ENCODE measurements at regions not wholly inside any gene's neighbourhood (a gene's known extent, or its start where the extent isn't known, plus 50 kb on each side); places are given as distances from the start of the nearest gene placed in this dataset.
"Not testable (repeated sequence)": the region's sequence is repeated elsewhere in the genome, so short reads cannot be mapped to it uniquely, and the experiment has no call there.

DNA sequence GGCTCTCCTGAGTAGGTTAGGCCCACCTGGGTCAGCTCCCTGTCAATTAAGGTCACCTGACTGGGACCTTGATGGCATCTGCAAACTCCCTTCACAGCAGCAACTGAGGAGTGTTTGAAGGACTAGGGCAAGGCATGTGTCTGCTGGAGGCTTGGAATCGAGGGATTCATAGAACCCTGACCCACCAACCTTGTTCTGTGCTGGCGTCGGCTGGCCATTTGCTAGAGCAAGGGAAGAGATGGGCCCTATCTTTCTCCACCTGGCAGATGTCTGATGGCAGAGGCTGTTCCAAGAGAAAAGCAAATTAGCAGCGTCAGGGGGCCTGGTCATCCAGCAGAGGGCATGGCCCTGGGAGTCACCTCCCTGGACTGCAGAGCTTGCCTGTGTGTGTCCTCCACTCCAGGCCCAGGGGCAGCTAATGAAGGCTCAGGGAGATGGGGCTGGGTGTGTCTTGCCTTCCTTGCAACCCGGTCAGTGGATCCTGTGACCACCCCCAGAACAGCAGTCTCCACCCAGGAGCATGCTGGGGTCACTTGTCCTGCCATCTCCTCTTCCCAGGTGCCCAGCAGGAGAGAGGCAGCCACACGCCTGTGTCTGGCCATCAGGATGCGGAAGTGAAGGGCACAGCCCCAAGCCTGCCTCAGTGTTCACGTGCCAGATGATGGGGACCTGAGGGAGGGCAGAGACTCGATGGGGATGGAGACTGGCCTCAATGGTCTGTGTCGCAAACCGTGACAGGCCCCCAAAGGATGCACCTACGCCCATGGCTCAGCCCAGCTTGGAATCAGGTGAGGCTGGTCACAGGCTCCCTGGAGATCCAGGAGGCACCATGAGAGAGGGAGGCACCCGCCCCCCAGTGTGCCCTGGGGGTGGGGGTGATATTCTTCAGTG lies 53.9 kb downstream of the BARX1 start:
- no peak for DNase-seq

DNA sequence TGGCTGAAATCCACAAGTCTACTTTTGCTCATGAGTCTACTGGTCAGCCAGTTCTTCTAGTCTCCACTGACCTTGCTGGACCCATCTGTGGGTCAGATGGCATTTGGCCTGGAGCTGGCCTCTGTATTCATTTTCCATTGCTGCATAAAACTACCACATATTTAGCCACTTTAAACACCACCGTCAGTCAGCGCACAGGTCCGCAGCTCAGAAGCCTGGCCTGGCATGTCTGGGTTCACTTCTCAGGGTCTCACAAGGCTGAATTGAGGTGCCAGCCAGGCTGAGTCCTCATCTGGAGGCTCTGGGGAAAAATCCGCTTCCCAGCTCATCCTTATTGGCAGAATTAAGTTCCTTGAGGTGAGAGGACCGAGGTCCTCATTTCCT lies 54.7 kb downstream of the BARX1 start:
- no peak for DNase-seq

DNA sequence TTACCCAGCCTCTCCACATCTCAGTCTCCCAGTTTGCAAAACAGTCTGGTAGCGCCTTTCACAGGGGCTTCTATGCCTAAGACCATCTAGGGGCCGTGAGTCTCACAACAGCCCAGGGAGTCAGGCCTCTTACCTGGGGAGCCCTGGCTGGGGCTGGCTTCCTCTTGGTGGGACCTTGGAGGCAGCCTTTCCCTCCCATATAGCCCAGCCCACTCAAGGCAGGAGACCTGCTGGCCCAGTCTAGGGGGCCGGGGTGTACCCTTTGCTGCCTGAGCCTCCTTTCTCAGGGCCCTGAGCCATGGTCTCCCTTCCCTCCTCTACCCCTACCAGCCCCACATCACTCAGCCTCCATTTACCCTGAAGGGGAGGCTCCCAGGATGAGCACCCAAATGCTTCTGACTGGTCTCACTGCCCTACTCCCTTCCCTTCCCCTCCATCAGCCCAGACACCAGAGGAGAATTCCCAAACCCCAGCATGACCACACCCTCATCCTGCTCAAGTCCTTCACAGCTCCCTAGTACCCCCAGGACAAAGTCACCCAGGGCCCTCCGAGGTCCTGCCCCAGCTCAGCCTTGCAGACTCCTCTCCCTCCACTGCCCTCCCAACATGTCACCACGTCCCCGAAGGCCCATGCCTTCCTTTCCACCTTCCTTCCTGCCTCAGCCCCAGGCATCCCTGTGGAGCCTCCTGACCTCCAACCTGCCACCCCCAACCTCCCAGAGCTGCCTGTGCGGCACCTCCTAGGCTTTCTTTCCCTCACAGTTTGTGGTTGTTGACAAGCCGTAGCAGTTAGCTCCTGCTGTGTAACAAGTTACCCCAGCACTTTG lies 55.3 kb downstream of the BARX1 start:
- DNase-seq = no peak

DNA sequence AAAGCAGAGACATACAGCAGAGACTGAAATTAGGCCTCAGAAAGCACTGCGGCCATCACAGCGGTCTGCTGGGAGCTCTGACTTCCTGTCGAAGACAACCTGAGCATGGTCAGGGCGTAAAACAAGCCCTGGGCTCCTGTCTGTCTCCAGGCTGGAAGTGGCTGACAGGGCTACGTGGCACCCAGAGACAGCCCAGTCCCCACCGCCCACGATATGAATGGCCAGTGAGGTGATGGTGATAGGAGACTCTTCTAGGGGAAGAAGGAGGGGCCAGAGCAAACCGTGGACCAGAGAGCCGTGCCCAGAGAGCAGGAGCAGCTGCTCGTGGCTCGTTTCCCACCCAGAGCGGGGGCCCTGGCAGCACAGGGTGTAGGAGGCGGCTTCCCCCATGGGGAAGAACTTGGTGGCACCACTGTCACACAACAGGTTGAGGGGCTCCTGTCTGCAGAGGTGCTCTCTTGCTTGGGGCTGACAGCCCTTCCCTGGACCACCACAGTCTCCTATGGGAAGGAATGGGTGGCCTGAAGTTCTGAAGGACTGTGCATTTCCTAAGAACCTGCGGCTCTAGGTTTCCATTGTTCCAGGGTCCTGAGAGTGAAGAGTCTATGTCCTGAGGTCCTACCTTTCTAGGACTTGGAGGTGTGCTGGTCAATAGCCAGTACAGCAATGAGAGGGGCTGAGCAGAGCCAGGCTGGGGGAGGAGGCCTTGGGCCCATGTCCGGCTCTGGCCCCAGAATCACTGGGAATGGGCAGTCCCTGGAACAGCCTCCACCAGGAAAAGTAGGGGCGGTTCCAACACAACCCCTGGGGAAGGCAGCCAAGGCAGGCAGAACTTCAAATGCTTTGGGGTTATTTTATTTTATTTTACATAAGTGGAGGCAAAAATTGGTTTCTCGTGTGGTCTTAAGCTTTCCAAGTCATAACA lies 56.4 kb downstream of the BARX1 start:
- no peak for DNase-seq

DNA sequence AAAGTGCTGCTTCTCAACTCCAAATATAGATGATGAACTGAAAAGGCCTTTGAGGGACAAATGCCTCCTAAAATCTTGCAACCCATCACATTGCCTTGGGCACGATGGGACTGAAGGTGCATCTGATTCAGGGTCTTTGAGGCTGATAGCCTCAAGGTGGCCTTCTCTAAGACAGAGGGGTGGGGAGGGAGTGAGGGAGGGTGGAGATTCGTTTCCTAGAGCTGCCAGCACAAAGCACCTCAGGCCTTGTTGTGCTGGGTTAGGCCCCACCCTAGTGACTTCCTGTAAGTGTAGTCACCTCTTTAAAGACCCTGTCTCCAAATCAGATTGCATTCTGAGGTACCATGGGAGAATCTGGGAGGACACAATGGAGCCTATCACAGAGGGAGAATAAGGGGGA lies 57.1 kb downstream of the BARX1 start:
- DNase-seq = no peak

DNA sequence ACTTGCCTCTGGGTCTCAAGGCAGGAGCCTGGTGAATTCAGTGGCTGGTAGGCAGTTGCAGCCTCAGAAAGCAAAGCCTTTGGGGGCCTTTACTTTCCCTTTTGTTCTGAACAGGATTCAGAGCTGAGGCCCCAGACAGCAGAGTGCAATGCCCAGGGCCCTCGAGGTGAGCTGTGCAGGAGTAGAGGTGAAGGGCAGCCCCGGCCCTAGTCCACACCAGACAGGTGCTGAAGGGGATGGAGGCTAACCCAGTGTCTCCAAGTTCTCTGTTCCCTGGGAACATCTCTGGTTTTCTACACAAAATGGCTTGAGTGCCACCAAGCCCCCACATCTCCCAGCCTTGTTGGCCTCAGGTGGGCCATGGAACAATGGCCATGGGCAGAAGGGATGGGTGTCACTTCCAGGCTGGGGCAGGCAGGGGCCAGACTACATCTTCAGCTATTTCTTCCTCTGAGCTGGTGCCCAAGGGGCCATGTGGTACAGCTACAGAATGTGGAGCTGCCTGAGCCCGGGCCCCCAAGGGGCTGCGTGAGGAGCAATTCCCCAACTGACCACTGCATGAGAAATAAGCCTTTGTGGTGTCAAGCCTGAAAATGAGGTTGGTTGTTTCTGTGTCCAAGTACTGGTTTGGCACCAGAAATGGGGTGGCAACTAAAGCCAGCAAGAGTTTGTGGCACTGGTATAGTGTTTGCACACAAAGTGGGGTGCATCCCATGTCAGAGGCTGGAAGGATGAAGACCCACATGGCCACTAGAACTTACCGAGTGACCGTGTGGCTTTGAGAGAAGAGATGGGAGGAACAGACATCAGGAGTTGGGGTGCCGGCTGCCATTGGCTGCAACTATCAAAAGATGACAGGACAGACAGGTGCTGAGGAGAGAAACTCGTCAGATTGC lies 57.8 kb downstream of the BARX1 start:
- no peak for DNase-seq

DNA sequence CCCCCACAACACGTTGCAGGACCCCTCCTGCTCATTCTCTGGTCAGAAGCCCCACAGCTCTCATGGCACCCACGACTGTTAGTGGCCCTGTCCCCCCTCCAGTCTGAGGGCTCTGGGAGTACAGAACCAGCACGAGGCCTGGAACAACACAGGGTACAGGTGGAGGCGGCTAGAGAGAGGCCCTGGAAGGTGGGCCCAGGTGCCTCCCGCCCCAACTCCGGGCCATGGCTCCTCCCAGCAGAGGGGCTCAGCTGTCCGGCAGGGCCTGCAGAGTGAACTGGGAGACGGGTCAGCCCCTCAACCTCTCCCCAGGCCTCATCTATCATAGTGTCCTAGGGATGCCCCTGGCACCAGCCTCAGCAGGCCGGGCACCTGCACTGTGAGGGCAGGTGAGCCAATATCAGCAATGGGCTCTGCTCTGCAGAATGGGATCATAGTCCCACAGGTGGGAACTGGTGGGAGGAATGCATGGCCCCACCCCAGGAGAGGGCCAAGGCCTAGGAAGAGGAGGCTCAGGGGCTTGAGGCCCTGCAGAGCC lies 58.6 kb downstream of the BARX1 start:
- DNase-seq = no peak

DNA sequence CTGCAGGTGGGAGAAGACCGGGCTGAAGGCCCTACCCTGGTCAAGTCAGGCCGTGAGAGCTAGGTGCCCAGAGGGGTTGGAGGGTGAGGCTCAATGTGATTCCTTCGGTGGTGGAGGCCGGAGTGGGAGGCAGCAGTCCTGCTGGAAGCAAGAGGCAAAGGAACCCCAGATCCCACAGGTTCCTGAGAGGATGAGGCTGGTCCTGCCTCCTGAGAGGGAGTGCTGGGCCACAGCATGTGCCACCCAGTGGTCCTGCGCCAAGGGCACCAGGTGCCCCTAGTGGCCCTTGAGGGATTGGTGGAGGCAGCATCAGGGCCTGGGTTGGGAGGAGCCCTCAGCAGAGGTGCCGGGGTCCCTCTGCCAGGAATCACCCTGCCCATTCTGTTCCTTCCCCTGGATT lies 59.1 kb downstream of the BARX1 start:
- DNase-seq = no peak

DNA sequence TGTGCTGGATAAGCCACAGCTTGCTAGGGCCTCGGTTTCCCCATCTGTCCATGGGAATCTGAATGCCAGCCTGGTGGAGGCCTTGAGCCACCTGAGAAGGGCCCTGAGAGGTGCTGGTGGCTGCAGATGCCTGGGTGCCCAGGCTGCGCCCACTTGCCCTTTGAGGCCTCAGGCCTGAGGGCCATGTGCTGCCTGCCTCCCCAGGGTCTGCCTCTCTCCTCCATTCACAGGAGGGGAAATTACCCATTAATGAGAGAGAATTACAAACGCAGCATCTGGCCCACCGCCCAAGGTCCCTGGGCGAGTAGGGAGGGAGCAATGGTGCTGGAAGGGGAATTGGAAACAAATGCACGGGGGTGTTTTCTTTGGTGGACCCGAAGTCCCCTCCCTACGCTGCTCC lies 59.6 kb downstream of the BARX1 start:
- DNase-seq = no peak

DNA sequence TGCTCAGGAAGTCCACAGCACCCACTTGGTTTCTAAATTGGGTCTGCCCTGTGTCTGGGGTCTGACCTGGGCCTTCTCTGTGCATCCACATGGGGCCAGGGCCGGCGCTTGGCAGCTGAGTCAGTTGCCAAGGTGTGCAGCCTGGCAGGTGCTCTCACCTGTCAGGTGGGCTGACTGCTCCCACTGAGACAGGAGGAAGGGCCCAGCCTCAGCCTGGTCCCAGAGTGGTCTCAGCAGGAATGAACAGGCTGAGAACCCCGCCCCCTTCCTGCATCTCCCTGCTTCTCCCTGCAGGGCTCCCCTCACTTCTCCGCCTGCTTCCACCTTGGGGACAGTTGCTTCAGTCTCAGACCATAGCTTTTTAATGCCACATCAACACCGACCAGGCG lies 60.5 kb downstream of the BARX1 start:
- no peak for DNase-seq

DNA sequence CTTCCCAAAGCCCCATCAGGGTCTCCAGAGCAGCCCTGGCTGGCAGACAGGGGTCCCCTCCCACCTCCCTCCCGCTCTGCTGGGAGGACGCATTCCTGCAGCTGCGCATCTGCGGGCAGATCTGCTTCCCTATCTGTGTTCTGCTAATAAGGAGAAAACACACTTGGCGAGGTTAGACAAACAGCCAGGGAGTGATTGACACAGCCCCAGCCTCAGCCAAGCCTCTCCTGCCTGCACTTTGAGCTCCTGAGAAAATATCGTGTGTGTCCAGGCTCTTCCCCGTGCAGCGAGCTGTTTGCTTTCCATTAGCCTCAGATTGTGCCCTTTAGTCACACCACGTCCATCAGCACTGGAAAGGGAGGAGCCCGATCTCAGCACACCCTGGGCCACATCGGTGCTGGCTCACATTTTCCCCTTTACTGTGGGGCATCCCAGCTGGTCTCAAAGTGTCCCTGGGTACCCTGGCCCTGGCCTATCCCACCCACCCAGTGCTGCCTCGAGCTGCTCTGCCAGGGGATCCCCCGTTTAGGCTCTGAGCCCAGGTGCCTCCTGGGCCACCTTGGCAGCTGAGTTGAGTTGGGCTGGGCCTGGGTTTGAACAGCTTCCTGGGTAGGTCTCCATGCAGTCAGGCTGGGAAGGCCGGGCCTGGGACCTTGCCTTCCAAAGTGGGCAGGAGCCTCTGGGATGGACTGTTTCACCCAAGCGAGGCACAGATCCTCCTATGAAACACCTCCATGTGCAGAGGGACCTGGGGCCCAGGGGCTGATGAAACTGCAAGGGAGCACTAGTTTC lies 61.1 kb downstream of the BARX1 start:
- no peak for DNase-seq

DNA sequence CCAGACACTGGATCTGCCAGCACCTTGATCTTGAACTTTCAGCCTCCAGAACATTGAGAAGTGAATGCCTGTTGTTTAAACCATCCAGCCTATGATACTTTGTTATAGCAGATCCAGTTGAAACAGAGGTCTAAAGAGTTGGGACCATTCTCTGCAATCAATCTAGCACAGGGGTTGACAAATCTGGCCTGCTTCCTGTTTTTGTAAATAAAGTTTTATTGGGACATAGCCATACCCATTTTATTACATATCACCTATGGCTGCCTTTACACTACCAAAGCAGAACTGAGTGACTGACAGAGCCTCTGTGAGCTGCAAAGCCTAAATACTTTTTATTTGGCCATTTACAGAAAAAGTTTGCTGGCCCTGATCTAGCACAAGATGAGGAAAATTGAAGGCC lies 62.0 kb downstream of the BARX1 start:
- DNase-seq = no peak

DNA sequence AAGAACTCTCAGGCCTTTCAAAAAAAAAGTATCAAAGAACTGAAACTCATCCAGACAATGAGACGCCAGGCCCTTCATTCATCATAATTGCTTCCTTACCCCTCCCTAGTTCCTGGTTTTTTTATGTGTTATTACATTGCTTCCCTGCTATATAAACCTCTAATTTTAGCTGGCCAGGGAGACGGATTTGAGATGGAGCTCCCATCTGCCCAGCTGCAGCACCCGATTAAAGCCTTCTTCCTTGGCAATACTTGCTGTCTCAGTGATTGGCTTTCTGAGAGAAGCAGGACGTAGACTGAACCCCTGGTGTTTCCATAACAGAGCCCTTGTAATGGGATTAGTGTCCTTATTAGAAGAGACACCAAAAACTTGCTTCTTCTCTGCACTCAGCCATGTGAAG lies 62.4 kb downstream of the BARX1 start:
- no peak for DNase-seq

DNA sequence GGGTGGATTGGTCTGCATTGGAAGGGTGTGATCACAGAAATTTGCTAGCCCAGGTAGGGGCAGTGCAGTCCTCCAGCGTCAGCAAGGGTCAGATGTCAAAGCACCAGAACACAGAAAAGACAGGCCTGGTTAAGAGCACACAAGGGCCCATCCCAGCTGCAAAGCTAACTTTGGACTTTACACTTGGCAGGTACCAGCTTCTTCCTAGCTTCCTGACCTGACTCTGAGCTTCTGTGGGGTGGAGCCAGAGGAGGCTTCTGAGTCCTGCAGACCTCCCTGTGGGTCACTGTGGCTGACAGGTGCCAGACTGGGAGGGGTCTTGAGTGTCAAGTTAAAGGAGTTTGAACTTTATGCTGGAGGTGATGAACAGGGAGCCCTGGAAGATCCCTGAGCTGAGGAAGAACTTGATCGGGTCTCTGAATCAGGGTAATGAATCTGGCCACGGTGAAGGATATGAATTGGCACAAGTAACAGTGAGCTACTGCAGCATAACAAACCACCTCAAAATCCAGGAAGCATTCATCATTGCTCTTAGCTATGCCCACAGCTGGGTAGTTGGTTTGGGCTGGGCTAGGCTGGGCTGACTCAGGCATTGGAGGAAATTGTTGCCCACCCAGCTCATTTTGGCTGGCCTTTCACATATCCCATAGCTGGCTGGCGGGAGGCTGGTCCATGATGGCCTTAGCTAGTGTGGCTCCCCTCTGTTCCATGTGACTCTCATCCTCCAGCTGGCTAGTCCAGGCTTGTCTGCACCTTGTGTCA lies 63.4 kb downstream of the BARX1 start:
- no peak for DNase-seq

DNA sequence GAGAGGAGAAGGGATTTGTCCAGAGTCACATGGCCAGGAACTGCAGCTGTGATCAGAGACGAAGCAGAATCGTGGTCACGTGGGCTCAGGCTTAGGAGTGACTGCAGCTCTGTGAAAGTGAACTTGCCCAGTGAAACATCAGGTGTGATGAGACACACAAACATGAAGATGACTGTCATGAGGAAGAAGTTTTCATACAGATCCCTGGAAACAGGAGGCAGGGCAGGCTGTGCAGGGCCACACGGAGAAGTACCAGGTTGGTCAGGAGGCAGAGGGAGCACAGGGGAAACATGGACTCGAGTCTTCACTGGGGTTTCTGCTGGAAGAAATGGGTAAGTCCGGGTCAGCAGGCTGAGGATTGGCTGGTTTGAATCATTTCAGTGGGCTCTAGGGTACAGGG lies 64.1 kb downstream of the BARX1 start:
- no peak for DNase-seq

DNA sequence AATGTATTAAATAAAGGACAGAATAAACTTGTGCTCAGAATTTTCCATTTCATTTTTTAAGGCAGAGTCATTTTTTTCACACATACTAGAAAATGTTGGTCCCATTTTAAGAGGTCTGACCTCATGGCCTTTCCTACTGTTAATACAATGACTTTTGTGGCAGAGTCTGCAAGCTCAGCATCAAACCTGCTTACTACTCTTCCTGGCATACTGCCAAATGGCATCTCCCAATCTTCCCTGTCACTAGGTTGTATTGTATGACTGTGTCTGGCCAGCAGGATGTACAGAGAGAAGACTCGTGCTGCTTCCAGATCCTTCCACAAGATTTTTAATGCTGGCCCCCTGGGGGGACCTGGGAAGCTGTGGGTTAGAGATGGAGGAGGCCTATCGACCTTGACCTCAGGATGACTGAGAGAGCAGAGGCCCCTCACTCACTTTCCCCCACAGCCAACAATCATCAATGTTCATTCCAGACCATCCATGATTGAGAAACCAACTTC lies 64.7 kb downstream of the BARX1 start:
- no peak for DNase-seq

DNA sequence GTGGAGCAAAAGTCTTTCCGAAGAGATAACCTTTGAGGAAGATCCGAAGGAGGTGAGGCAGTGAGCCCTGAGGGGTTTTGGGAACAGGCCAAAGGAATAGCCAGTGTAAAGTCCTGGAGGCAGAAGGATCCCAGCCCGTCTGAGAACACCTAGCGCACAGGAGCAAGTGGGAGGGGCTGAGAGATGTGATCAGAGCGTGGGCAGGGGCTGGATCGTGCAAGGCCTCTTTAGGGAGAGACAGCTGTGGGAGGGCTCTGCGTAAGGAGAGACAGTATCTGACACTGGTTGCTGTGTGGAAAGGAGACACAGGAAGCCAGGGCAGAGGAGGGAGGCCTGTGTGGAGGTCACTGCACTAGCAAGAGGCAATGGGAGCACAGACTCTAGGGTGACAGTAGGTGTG lies 68.2 kb downstream of the BARX1 start:
- DNase-seq = no peak

DNA sequence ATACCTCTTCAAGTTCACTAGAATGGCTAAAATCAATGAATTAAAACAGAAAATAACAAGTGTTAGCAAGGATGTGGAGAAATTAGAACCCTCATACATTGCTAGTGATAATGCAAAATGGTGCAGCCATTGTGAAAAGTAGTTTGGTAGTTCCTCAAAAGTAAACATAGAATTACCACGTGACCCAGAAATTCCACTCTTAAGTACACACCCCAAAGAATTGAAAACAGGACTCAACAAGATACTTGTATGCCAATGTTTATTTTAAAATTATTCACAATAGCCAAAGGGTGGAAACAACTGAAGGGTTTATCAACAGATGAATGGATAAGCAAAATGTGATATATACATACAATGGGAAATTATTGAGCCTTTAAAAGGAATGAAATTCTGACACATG lies 70.3 kb downstream of the BARX1 start:
- no peak for DNase-seq

DNA sequence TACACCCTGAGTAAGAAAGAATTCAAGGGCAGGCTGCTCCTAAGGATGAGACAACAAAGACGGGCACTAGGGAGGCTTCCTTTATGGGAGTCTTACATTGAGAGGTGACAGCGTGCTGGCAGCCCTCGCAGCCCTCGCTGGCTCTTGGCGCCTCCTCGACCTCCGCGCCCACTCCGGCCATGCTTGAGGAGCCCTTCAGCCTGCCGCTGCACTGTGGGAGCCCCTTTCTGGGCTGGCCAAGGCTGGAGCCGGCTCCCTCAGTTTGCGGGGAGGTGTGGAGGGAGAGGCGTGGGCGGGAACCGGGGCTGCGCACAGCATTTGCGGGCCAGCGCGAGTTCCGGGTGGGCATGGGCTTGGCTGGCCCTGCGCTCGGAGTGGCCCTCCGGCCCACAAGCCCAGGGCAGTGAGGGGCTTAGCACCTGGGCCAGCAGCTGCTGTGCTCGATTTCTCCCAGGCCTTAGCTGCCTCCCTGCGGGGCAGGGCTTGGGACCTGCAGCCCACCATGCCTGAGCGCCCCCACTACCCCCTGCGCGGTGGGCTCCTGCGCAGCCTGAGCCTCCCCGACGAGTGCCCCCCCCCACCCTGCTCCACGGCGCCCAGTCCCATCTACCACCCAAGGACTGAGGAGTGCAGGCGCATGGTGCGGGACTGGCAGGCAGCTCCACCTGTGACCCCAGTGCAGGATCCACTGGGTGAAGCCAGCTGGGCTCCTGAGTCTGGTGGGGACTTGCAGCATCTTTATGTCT lies 75.3 kb downstream of the BARX1 start:
- not testable (repeated sequence) for DNase-seq
